ENCODE measurements at regions not wholly inside any gene's neighbourhood (a gene's known extent, or its start where the extent isn't known, plus 50 kb on each side); places are given as distances from the start of the nearest gene placed in this dataset.

DNA sequence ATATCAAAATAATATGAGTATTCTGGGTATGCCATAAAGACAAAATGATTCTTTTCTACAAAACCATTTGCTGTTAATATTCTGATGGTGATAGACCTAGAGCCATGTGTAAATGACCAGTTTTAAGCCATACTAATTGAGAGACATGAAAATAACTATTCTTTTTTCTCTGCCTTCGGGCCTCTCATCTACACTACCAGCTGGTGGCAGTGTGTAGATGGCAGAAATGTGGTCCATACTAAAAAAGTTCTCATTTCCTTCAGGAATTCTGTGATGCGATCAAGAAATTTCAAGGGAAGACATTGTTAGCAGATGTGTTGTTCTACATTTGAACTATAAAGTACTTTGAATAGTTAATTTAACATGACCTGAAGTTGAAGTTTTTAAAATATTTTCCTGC, 485.2 kb downstream of the TRIB2 start:
- TF ChIP-seq MYC (IDR thresholded peaks at IDR 0.05; ENCODE audit: insufficient read depth, insufficient read length, insufficient replicate concordance, low read length, severe bottlenecking) (no peak), EZH2 (IDR thresholded peaks at IDR 0.05; ENCODE audit: borderline replicate concordance, control insufficient read depth, low read depth, low read length) (no peak), ZZZ3 (IDR thresholded peaks at IDR 0.05; ENCODE audit: control insufficient read depth, insufficient read length, low read depth) (no peak), CHD2 (IDR thresholded peaks at IDR 0.05; ENCODE audit: borderline replicate concordance, low read depth, low read length) (no peak), CEBPB (IDR thresholded peaks at IDR 0.05; ENCODE audit: borderline replicate concordance in 1 of 2, low read depth in 2 of 2, low read length in 2 of 2) (no peak)
- TF ChIP-seq, protein P1, sequence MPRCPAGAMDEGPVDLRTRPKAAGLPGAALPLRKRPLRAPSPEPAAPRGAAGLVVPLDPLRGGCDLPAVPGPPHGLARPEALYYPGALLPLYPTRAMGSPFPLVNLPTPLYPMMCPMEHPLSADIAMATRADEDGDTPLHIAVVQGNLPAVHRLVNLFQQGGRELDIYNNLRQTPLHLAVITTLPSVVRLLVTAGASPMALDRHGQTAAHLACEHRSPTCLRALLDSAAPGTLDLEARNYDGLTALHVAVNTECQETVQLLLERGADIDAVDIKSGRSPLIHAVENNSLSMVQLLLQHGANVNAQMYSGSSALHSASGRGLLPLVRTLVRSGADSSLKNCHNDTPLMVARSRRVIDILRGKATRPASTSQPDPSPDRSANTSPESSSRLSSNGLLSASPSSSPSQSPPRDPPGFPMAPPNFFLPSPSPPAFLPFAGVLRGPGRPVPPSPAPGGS (IDR thresholded peaks at IDR 0.05; ENCODE audit: borderline replicate concordance, insufficient read depth, low read depth, low read length, poor library complexity, severe bottlenecking), result no peak
- TF ChIP-seq, protein P2, sequence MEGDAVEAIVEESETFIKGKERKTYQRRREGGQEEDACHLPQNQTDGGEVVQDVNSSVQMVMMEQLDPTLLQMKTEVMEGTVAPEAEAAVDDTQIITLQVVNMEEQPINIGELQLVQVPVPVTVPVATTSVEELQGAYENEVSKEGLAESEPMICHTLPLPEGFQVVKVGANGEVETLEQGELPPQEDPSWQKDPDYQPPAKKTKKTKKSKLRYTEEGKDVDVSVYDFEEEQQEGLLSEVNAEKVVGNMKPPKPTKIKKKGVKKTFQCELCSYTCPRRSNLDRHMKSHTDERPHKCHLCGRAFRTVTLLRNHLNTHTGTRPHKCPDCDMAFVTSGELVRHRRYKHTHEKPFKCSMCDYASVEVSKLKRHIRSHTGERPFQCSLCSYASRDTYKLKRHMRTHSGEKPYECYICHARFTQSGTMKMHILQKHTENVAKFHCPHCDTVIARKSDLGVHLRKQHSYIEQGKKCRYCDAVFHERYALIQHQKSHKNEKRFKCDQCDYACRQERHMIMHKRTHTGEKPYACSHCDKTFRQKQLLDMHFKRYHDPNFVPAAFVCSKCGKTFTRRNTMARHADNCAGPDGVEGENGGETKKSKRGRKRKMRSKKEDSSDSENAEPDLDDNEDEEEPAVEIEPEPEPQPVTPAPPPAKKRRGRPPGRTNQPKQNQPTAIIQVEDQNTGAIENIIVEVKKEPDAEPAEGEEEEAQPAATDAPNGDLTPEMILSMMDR (IDR thresholded peaks at IDR 0.05 in 2 of 3, conservative IDR thresholded peaks at IDR 0.05 in 1 of 3; ENCODE audit: control insufficient read depth in 2 of 3, extremely low read depth in 1 of 3, insufficient read depth in 1 of 3, low read depth in 3 of 3, low read length in 3 of 3), result peak in 1 of 3 experiments; percentile 31; a peak in 2 of 6 replicates
- TF ChIP-seq, protein P3, sequence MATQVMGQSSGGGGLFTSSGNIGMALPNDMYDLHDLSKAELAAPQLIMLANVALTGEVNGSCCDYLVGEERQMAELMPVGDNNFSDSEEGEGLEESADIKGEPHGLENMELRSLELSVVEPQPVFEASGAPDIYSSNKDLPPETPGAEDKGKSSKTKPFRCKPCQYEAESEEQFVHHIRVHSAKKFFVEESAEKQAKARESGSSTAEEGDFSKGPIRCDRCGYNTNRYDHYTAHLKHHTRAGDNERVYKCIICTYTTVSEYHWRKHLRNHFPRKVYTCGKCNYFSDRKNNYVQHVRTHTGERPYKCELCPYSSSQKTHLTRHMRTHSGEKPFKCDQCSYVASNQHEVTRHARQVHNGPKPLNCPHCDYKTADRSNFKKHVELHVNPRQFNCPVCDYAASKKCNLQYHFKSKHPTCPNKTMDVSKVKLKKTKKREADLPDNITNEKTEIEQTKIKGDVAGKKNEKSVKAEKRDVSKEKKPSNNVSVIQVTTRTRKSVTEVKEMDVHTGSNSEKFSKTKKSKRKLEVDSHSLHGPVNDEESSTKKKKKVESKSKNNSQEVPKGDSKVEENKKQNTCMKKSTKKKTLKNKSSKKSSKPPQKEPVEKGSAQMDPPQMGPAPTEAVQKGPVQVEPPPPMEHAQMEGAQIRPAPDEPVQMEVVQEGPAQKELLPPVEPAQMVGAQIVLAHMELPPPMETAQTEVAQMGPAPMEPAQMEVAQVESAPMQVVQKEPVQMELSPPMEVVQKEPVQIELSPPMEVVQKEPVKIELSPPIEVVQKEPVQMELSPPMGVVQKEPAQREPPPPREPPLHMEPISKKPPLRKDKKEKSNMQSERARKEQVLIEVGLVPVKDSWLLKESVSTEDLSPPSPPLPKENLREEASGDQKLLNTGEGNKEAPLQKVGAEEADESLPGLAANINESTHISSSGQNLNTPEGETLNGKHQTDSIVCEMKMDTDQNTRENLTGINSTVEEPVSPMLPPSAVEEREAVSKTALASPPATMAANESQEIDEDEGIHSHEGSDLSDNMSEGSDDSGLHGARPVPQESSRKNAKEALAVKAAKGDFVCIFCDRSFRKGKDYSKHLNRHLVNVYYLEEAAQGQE (IDR thresholded peaks at IDR 0.05; ENCODE audit: low read depth, low read length), result no peak
